ENCODE measurements at regions not wholly inside any gene's neighbourhood (a gene's known extent, or its start where the extent isn't known, plus 50 kb on each side); places are given as distances from the start of the nearest gene placed in this dataset.

DNA sequence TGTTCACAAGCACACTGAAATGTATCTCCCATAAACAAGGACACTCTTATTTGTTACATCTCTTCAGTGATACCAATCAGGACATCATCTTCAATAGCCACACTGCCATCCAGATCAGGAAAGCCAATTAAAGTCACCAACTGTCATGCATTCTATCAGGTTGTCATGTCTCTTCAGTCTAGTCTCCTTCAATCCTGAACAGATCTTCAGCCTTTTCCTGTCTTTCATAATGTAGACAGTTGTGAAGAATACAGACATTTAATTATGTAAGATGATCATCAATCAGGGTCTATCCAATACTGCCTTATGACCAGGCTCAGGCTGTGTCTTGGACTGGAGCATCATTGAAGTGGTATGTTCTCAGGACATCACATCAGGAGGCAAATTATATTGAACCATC, 419.8 kb upstream of the SMC2 start:
- TF ChIP-seq, protein P1, sequence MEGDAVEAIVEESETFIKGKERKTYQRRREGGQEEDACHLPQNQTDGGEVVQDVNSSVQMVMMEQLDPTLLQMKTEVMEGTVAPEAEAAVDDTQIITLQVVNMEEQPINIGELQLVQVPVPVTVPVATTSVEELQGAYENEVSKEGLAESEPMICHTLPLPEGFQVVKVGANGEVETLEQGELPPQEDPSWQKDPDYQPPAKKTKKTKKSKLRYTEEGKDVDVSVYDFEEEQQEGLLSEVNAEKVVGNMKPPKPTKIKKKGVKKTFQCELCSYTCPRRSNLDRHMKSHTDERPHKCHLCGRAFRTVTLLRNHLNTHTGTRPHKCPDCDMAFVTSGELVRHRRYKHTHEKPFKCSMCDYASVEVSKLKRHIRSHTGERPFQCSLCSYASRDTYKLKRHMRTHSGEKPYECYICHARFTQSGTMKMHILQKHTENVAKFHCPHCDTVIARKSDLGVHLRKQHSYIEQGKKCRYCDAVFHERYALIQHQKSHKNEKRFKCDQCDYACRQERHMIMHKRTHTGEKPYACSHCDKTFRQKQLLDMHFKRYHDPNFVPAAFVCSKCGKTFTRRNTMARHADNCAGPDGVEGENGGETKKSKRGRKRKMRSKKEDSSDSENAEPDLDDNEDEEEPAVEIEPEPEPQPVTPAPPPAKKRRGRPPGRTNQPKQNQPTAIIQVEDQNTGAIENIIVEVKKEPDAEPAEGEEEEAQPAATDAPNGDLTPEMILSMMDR (IDR thresholded peaks at IDR 0.05; ENCODE audit: low read depth, low read length) = no peak
- no peak for TF ChIP-seq POLR2A (IDR thresholded peaks at IDR 0.05; ENCODE audit: extremely low read depth, insufficient read length)
- TF ChIP-seq, protein P2, sequence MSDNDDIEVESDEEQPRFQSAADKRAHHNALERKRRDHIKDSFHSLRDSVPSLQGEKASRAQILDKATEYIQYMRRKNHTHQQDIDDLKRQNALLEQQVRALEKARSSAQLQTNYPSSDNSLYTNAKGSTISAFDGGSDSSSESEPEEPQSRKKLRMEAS (IDR thresholded peaks at IDR 0.05; ENCODE audit: low read depth, low read length) = no peak
- TF ChIP-seq MYC (IDR thresholded peaks at IDR 0.05; ENCODE audit: low read depth, low read length) = no peak

Data from NB4 (cell line).